Superior temporal gyrus (tissue), 1 donor: ENCODE measurements at regions not wholly inside any gene's neighbourhood (a gene's known extent, or its start where the extent isn't known, plus 50 kb on each side); places are given as distances from the start of the nearest gene placed in this dataset.
"Not testable (repeated sequence)": the region's sequence is repeated elsewhere in the genome, so short reads cannot be mapped to it uniquely, and the experiment has no call there.

ENCODE experiments used
- DNase-seq: peaks from one replicate; pipeline ENCODE4 v3.0.0-alpha.2; 2016; ENCODE audit errors: extremely low spot score

GRCh38 chr5:40453689-40454088 lies 226.0 kb upstream of the PTGER4 start:
- no peak for DNase-seq

- DNase-seq = no peak
These were observed 226.7 kb upstream of the PTGER4 start for GRCh38 chr5:40452874-40453624.

DNA sequence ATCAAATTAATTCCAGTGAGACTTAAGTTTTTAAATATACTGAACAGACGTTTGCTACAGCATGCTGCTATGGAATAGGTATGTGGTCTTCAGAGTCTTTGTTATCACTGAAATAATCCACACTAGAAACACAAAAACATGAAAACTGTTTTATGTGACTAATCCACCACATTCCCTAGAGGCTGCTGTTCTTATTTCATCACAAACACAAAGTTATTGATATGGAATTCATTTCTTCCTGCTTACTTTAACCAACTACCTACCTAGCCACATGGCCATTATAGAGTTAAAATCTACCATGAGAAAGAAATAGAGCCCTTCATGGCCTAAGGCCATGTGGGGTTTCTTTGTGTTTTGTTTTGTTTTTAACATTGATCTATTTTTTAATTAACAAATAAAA lies 232.3 kb upstream of the PTGER4 start:
- no peak for DNase-seq

- DNase-seq = no peak
These were observed 232.8 kb upstream of the PTGER4 start for GRCh38 chr5:40446910-40447309.

- no peak for DNase-seq
These were observed 237.4 kb upstream of the PTGER4 start for GRCh38 chr5:40442346-40442745.

DNA sequence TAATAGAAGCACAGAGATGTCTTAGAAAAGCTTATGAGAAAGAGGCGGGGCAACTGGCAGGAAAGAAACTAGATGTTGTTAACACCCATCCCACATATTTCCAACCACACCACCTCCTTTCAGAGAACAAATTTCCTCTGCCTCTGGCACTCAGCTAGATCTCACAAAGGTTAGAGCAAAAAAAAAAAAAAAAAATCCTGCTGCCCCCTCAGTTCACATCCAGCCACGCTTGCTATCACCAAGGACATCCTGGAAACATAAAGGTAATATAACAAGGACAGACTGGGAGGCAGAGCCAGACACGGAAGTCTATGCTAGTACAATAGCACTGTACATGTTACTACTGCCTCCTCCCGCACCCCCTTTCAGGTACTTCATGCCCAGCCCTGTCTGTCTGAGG lies 238.0 kb upstream of the PTGER4 start:
- DNase-seq = no peak

DNA sequence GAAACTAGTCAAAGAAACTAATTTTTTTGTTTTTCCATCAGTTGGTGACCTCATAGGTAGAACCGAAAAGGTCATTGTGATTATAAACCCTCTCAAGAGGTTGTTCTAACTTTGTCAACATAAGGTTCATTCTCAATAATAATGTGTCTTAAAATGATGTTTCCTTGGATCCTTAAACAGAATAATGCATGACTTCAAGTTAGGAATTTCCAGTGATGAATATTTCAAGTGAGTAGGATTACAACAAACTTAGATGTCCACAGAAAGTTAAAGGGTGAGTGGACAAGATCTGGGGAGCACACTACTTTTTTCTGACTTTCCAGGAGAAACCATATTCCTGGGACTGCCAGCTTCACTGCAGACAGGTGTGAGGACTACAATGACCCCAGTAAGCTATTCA lies 239.0 kb upstream of the PTGER4 start:
- no peak for DNase-seq

DNA sequence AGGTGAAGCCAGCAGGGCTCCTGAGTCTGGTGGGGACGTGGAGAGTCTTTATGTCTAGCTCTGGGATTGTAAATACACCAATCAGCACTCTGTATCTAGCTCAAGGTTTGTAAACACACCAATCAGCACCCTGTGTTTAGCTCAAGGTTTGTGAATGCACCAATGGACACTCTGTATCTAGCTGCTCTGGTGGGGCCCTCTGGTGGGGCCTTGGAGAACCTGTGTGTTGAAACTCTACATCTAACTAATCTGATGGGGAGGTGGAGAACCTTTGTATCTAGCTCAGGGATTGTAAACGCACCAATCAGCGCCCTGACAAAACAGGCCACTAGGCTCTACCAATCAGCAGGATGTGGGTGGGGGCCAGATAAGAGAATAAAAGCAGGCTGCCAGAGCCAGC lies 240.6 kb upstream of the PTGER4 start:
- not testable (repeated sequence) for DNase-seq

- not testable (repeated sequence) for DNase-seq
These were observed 241.1 kb upstream of the PTGER4 start for GRCh38 chr5:40438646-40439045.

DNA sequence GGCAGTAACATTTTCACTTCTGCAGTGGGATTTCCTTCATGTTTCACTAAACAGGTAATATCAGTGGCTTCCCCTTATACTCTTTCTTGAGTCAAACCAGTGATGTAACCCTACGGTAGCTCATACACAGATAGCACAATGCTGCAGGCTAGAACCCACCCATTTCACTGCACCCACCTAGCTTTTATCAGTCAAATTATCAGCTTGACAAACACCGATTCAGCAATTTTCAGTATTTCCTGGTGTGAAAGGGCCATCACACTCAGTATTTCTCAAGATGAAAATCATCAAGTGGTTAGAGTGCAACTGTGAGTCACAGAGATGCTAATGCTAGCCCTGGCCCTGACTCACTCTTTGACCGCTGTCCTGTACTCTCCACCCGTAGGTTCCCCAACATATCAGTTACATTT lies 242.3 kb upstream of the PTGER4 start:
- no peak for DNase-seq

- DNase-seq = no peak
These were observed 243.0 kb upstream of the PTGER4 start for GRCh38 chr5:40436535-40437237.

DNA sequence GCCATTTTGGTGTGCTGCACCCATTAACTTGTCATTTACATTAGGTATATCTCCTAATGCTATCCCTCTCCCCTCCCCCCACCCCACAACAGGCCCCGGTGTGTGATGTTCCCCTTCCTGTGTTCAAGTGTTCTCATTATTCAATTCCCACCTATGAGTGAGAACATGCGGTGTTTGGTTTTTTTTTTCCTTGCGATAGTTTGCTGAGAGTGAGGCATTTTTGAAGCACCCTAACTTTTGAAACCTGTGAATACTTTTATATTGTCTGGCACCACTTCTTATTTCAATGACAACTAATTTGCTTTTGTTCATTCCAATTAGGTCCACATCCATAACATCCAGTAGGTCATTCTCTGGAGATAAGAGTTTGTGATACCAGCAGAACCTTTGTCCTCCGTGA lies 244.0 kb upstream of the PTGER4 start:
- DNase-seq = not testable (repeated sequence)

- no peak for DNase-seq
These were observed 246.9 kb upstream of the PTGER4 start for GRCh38 chr5:40432836-40433235.

DNA sequence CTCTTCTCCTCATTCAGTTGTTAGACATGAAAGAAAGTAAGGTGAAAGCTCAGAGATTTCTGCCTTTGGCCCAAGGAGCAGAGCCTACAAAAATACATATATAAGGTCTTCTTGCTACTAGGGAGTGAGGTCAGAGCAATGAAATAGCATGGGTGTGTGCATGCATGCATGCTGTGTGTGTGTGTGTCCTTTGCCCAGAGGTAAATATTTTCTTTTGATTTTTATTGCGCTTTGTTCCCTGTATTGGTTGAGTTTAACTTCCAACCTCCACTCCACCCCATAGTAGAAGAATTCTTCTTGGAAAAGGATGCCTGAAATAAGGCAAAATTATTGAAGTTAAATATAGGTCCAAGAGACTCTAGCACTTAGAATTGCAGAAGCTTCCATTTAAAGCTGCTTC lies 248.0 kb upstream of the PTGER4 start:
- no peak for DNase-seq

- DNase-seq = no peak
These were observed 249.5 kb upstream of the PTGER4 start for GRCh38 chr5:40430101-40430710.

- DNase-seq = no peak
These were observed 250.2 kb upstream of the PTGER4 start for GRCh38 chr5:40429258-40430100.

DNA sequence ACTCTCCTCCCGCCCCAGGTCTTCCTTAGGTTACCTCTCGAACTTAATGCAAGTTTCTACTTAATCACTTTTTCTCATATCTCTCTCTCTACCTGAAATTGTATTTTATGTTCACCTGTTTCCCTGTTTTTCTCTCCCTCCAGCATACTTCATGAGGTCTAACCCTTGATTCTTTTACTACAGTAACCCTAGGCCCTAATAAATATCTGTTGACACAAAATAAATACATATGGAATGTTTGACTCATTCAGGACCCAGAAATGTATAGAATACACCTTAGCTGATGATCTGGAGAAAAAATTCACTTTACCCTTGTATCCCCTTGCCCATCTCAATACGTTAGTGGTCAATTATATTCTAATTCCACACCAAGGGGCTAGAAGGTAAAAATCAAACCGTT lies 250.9 kb upstream of the PTGER4 start:
- no peak for DNase-seq

GRCh38 chr5:40428126-40428525 lies 251.6 kb upstream of the PTGER4 start:
- no peak for DNase-seq

DNA sequence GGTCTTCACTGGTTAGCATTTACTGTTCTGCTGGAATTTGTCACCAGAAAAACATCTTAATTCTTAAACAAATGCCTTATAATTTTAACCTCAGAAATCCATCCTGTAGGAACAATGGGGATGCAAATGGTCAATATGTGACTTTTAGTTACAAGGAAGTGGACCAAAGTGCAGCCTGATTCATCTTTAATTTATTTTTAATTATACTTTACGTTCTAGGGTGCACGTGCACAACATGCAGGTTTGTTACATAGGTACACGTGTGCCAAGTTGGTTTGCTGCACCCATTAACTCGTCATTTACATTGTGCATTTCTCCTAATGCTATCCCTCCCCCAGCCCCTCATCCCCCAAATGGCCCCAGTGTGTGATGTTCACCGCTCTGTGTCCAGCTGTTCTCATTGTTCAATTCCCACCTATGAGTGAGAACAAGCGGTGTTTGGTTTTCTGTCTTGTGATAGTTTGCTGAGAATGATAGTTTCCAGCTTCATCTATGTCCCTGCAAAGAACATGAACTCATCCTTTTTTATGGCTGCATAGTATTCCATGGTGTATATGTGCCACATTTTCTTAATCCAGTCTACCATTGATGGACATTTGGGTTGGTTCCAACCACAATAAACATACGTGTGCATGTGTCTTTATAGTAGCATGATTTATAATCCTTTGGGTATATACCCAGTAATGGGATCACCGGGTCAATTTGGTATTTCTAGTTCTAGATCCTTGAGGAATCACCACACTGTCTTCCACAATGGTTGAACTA lies 262.5 kb upstream of the PTGER4 start:
- DNase-seq = not testable (repeated sequence)

GRCh38 chr5:40416588-40416987 lies 263.1 kb upstream of the PTGER4 start:
- no peak for DNase-seq

DNA sequence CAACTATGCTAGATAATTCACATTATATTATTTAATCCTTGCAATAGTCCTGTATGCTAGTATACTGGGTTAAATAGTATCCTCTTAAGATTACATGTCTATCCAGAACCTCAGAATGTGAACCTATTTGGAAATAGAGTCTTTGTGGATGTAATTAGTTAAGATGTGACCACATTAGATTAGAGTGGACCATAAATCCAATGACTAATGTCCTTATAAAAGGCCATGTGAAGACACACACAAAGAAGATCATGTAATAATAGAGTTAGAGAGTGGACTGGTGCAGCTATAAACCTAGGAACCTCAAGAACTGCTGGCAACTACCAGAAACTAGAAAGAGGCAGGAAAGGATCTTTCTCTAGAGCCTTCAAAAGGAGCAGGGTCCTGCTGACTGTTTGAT lies 263.6 kb upstream of the PTGER4 start:
- DNase-seq = no peak
